Body of pancreas (tissue), 4 donors: ENCODE measurements at regions not wholly inside any gene's neighbourhood (a gene's known extent, or its start where the extent isn't known, plus 50 kb on each side); places are given as distances from the start of the nearest gene placed in this dataset.

Experiments
- ATAC-seq: fragments of 150-250 bp; one replicate; pipeline ENCODE4 v1.9.1; 2016
- DNase-seq, 4 donors: peaks; one replicate each; pipeline ENCODE4 v3.0.0-alpha.2; 2019
- H3K27ac ChIP-seq, 4 donors: fragments of 200-600 bp; sonication (generic); 1 replicate in 3 of 4; 2 replicates in 1 of 4; pipeline versions ENCODE4 v1.5.1 to v1.6.1; 2016 to 2019; ENCODE audit warnings: mild to moderate bottlenecking in 1 of 4, mixed read lengths in 1 of 4, moderate library complexity in 1 of 4
- H3K27me3 ChIP-seq, 2 donors: fragments of 200-600 bp; sonication (generic); one replicate each; pipeline ENCODE4 v1.6.0; 2016; ENCODE audit warnings: mild to moderate bottlenecking in 1 of 2
- H3K36me3 ChIP-seq, 2 donors: fragments of 200-600 bp; sonication (generic); replicated peaks in 1 of 2; 2 replicates each; pipeline ENCODE4 v1.5.1; 2016; ENCODE audit warnings: low read depth in 2 of 2; ENCODE audit not compliant: insufficient read depth in 1 of 2
- H3K4me1 ChIP-seq: fragments of 200-600 bp; sonication (generic); one replicate; pipeline ENCODE4 v1.6.0; 2016
- H3K4me3 ChIP-seq, 2 donors: fragments of 200-600 bp; sonication (generic); 1 replicate in 1 of 2; 2 replicates in 1 of 2; pipeline ENCODE4 v1.5.1; 2016 to 2019
- H3K9me3 ChIP-seq, 3 donors: fragments of 200-600 bp; sonication (generic); 1 replicate in 2 of 3; 2 replicates in 1 of 3; pipeline ENCODE4 v1.5.1; 2016
- POLR2A ChIP-seq, 3 donors: fragments of 450-650 bp; IDR thresholded peaks; one replicate each; pipeline ENCODE4 v1.6.1; 2016; ENCODE audit warnings: antibody characterized with exemption in 3 of 3, mild to moderate bottlenecking in 2 of 3
- WGBS, 2 donors: methylation state at CpG; one replicate each; pipeline ENCODE4 v1.1.5; 2017; 5-methylcytosine and 5-hydroxymethylcytosine counted together
- intact Hi-C: fragments of 100-400 bp; cut with DNase I; formaldehyde crosslinking; loops from one replicate; pipeline ENCODE4 v1.15.1; 2023
- TF ChIP-seq, protein P1 (sequence below), 7 experiments: fragments of 450-650 bp in 4 of 7; fragments of 200-600 bp in 3 of 7; sonication (generic) in 3 of 7; IDR thresholded peaks; one replicate each; pipeline ENCODE4 v1.5.1; 2016 to 2019; ENCODE audit warnings: antibody characterized with exemption in 7 of 7

DNA sequence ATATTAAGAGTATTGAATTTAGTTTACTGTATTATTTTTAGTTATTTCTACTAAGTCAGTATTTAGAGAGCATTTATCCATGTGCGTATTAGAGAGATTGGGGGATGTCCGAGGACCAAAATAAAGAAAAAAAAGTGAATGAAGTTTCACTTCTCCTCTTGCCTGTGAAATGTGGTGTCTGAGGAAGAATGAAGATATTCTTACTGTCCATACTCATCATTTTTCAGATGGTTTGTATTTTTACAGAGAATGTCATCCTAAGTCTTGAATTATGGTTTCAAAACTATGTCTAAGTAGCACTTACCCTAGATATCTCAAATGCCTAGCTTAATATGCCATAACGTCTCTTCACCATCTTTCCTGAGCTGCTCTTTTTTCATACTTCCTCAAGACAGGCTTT is 854.3 kb downstream of the C4orf33 start:
- Histone ChIP-seq H3K4me3 (no peak overlapping the region), H3K4me1 (no peaks in the 10 kb centered on the region), H3K9me3 (no peaks in the 10 kb centered on the region), H3K27ac (no peak overlapping the region), H3K36me3 (no peaks in the 10 kb centered on the region), H3K27me3 (no peaks in the 10 kb centered on the region)
- WGBS, 2 donors, result 84 to 90% methylated on average over 3 of the region's 3 CpGs
- no peak for TF ChIP-seq POLR2A (IDR thresholded peaks at IDR 0.05)
- TF ChIP-seq, protein P1, sequence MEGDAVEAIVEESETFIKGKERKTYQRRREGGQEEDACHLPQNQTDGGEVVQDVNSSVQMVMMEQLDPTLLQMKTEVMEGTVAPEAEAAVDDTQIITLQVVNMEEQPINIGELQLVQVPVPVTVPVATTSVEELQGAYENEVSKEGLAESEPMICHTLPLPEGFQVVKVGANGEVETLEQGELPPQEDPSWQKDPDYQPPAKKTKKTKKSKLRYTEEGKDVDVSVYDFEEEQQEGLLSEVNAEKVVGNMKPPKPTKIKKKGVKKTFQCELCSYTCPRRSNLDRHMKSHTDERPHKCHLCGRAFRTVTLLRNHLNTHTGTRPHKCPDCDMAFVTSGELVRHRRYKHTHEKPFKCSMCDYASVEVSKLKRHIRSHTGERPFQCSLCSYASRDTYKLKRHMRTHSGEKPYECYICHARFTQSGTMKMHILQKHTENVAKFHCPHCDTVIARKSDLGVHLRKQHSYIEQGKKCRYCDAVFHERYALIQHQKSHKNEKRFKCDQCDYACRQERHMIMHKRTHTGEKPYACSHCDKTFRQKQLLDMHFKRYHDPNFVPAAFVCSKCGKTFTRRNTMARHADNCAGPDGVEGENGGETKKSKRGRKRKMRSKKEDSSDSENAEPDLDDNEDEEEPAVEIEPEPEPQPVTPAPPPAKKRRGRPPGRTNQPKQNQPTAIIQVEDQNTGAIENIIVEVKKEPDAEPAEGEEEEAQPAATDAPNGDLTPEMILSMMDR (IDR thresholded peaks at IDR 0.05), result no peak
- intact Hi-C loops, result no loop called here
- no peak for DNase-seq
- no peak for ATAC-seq

DNA sequence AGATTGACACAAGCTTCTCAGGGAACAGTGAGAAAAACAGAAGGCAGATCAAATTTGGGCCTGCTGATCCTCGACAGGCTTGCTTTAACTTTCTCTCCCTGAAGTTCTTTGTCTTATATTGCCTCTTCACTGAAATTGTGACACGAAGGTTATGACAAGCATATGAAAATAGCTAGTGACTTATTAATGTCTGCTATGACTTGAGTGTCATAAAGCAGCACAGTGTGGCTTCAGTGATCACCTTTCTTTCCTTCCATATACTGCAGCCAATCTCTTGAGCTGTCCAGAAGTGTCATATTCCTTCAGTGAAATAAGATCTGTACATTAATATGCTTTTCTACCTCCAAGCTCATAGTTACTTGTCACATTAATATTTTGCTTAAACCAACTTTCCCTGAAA is 870.2 kb downstream of the C4orf33 start:
- Histone ChIP-seq H3K27me3 (no peaks in the 10 kb centered on the region), H3K4me3 (no peak overlapping the region), H3K9me3 (no peaks in the 10 kb centered on the region), H3K27ac (no peak overlapping the region), H3K4me1 (no peaks in the 10 kb centered on the region), H3K36me3 (no peaks in the 10 kb centered on the region)
- TF ChIP-seq, protein P1 (IDR thresholded peaks at IDR 0.05), result no peak
- TF ChIP-seq POLR2A (IDR thresholded peaks at IDR 0.05), result no peak
- intact Hi-C loops, result no loop called here
- DNase-seq (no peak), ATAC-seq (no peak)
- 73 to 75% methylated on average over 2 of the region's 2 CpGs for WGBS, 2 donors

DNA sequence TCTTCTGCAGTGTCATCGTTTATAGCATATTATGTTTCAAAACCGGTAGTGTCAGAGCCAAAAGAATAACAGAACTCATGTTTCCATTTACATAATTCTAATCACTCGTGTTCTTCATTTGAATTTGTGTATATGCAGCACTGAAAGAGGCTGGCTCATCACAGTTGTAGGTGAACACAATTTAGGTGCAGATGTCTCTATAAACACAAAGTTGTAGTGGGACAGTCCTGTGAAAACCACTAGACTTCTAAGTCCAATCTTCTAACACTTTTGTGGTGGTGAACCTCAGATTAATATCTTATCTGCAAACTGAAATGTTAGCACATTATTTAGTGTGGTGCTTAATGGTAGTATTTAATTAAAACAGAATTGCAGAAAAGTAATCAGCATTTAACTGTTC is 872.4 kb downstream of the C4orf33 start:
- 78 to 85% methylated on average over 3 of the region's 3 CpGs for WGBS, 2 donors
- TF ChIP-seq POLR2A (IDR thresholded peaks at IDR 0.05), result no peak
- TF ChIP-seq, protein P1 (IDR thresholded peaks at IDR 0.05), result no peak
- intact Hi-C loops, result no loop called here

DNA sequence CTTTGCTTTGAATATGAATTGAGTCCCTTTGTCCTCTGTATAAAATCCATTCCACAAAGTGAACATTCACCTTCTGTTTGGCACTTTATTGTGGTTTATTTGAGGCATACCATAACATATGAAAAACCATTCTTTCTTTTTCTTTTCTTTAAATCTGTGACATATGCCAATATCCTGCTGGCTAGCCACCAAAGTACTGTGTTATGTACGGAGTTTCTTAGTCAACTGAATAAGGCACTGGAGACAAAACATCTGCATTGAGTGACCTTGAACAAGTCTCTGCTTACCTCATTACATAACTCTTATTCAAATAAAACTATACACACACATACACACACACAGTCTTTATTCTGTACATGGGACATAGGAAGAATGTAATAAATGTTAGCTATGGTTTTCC is 872.8 kb downstream of the C4orf33 start:
- Histone ChIP-seq H3K4me3 (no peak overlapping the region), H3K4me1 (no peaks in the 10 kb centered on the region), H3K36me3 (no peaks in the 10 kb centered on the region), H3K9me3 (no peaks in the 10 kb centered on the region), H3K27ac (no peak overlapping the region), H3K27me3 (no peaks in the 10 kb centered on the region)
- DNase-seq, result no peak
- intact Hi-C loops, result no loop called here
- WGBS, 2 donors, result 30 to 31% methylated on average over 1 of the region's 1 CpG
- ATAC-seq, result no peak
- TF ChIP-seq, protein P1 (IDR thresholded peaks at IDR 0.05), result no peak
- TF ChIP-seq POLR2A (IDR thresholded peaks at IDR 0.05), result no peak

More for the DNA sequence above, 872.4 kb downstream of the C4orf33 start:
- H3K9me3 ChIP-seq, result no peaks in the 10 kb centered on the region
- ATAC-seq (no peak), DNase-seq (no peak)
- no peak overlapping the region for H3K4me3 ChIP-seq
- H3K36me3 ChIP-seq, result no peaks in the 10 kb centered on the region
- H3K27me3 ChIP-seq, result no peaks in the 10 kb centered on the region
- no peak overlapping the region for H3K27ac ChIP-seq
- no peaks in the 10 kb centered on the region for H3K4me1 ChIP-seq

DNA sequence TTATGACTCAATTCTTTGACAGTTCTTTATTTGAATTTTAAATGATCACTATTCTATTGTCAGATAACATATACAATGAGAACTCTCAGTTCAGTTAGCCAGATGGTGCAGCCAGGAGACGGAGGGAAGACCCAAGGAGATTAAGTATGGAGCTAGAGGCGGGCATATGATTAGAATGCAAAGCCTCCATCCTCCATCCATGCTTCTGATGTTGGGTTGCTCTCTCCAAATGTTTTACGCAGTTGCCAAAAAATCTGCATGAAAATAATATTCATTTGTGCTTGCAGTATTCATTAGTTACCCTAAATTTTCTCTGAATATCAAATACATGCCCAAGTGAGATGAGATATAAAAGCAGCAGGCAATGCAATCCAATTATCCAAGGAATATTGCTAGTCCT is 874.8 kb downstream of the C4orf33 start:
- Histone ChIP-seq H3K27me3 (no peaks in the 10 kb centered on the region), H3K4me3 (no peak overlapping the region), H3K36me3 (no peaks in the 10 kb centered on the region), H3K4me1 (no peaks in the 10 kb centered on the region), H3K9me3 (no peaks in the 10 kb centered on the region), H3K27ac (no peak overlapping the region)
- DNase-seq (no peak), ATAC-seq (no peak)
- intact Hi-C loops, result no loop called here
- 85 to 86% methylated on average over 3 of the region's 3 CpGs for WGBS, 2 donors
- no peak for TF ChIP-seq POLR2A (IDR thresholded peaks at IDR 0.05)
- TF ChIP-seq, protein P1 (IDR thresholded peaks at IDR 0.05), result no peak
